Colonic mucosa (tissue), 4 donors: ENCODE measurements at regions not wholly inside any gene's neighbourhood (a gene's known extent, or its start where the extent isn't known, plus 50 kb on each side); places are given as distances from the start of the nearest gene placed in this dataset.

Source experiments
- DNase-seq: peaks from one replicate; pipeline ENCODE4 v3.0.0-alpha.2; 2020
- H3K27ac ChIP-seq: fragments of 200-600 bp; one replicate; pipeline ENCODE4 v1.8.0; 2021
- H3K27me3 ChIP-seq: fragments of 200-600 bp; one replicate; pipeline ENCODE4 v1.8.0; 2021
- H3K36me3 ChIP-seq: fragments of 200-600 bp; one replicate; pipeline ENCODE4 v1.8.0; 2021
- H3K4me1 ChIP-seq: fragments of 200-600 bp; one replicate; pipeline ENCODE4 v1.8.0; 2021; ENCODE audit warnings: mild to moderate bottlenecking
- H3K4me3 ChIP-seq: fragments of 200-600 bp; one replicate; pipeline ENCODE4 v1.8.0; 2021
- H3K9ac ChIP-seq, 2 donors: one replicate each; pipeline ENCODE4 v1.7.0; 2013; ENCODE audit warnings: control low read depth in 2 of 2, low read depth in 2 of 2, low read length in 2 of 2
- H3K9me3 ChIP-seq: fragments of 200-600 bp; one replicate; pipeline ENCODE4 v1.8.0; 2021
- intact Hi-C: fragments of 100-400 bp; cut with DNase I; formaldehyde crosslinking; loops from one replicate; pipeline ENCODE4 v1.14.1; 2022
- TF ChIP-seq, protein P1 (sequence below): fragments of 200-600 bp; IDR thresholded peaks from one replicate; pipeline ENCODE4 v1.8.0; 2022; ENCODE audit warnings: antibody characterized with exemption, mild to moderate bottlenecking
- donor health status: healthy.
- donor health status: DM: no; HTN: no; CAD: no.
- donor health status: DM: no; HTN: no; CAD: no.

DNA sequence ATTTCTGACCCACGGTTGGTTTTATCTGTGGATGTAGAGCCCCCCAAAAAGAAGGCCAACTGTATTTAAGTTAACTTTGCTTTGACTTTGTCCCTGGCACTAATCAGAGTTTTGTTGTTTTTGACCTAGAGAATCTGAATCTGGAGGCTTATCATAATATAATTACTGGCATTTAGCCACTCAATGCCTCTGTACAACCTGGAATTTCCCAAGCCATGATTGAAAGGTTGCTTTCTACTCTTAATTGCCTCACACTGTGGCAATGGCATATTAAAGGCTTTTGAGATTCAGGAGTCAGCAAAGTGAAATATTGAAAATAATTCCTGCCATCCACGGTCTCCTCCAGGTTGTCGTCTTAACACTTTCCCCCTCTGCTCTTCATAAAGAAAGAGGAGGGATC, 205.2 kb upstream of the GHITM start:
- Histone ChIP-seq H3K36me3 (no peaks in the 10 kb centered on the region), H3K27ac (no peak overlapping the region), H3K4me1 (no peaks in the 10 kb centered on the region), H3K9ac (no peak overlapping the region), H3K9me3 (no peaks in the 10 kb centered on the region), H3K27me3 (no peaks in the 10 kb centered on the region), H3K4me3 (no peak overlapping the region)
- intact Hi-C loops: no loop called here
- DNase-seq: no peak
- TF ChIP-seq, protein P1, sequence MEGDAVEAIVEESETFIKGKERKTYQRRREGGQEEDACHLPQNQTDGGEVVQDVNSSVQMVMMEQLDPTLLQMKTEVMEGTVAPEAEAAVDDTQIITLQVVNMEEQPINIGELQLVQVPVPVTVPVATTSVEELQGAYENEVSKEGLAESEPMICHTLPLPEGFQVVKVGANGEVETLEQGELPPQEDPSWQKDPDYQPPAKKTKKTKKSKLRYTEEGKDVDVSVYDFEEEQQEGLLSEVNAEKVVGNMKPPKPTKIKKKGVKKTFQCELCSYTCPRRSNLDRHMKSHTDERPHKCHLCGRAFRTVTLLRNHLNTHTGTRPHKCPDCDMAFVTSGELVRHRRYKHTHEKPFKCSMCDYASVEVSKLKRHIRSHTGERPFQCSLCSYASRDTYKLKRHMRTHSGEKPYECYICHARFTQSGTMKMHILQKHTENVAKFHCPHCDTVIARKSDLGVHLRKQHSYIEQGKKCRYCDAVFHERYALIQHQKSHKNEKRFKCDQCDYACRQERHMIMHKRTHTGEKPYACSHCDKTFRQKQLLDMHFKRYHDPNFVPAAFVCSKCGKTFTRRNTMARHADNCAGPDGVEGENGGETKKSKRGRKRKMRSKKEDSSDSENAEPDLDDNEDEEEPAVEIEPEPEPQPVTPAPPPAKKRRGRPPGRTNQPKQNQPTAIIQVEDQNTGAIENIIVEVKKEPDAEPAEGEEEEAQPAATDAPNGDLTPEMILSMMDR: no peak

DNA sequence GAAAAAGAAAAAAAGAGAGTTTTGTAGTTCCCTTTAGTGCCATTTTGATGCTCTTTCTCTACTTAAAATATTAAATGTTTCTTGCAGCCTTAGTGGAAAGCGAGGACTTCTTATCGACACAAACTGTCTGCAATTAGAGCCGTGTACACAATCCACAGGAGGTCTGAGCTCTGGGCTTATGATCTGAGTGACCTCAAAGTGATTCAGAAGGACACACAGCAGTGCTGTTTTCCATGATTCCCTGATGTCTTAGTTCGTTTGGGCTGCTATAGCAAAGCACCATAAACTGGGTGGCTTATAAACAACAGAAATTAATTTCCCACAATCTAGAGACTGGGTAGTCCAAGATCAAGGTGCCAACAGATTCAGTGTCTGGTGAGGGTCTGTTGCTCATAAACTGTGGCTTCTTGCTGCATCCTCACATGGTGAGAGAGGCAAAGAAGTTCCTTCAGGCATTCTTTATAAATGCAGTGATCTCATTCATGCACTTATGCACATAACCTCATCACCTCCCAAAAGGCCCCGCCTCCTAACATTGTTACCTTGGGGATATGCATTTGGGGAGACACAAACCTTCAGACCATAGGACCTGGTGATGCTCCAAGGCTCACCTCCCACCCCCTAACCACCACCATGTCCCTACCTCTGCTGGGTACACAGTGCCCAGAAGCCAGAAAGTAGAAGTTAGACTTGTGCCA, 204.5 kb upstream of the GHITM start:
- Histone ChIP-seq H3K27ac (no peak overlapping the region), H3K9ac (no peak overlapping the region), H3K27me3 (no peaks in the 10 kb centered on the region), H3K4me1 (no peaks in the 10 kb centered on the region), H3K36me3 (no peaks in the 10 kb centered on the region), H3K4me3 (no peak overlapping the region), H3K9me3 (no peaks in the 10 kb centered on the region)
- intact Hi-C loops: no loop called here
- TF ChIP-seq, protein P1: no peak
- DNase-seq: no peak

DNA sequence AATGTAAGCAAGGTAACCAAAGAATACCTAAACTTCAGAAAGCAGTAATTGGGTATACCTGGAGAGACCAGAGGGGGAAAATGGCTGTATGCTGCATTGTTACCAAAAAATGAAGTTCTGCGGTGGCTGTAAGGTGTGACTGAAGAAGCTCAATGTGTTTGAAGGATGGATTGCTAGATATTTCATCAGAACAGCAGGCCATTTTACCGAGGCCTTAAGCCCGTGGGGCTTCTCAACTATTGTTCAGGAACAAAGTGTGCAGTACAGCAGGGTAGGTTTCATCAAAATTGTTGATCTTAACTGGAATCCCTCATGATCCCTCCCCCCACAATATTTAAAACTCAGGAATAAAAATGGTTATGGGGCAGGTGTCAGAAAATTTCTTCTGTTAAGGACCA, 204.0 kb upstream of the GHITM start:
- intact Hi-C loops: no loop called here
- no peak overlapping the region for H3K27ac ChIP-seq
- TF ChIP-seq, protein P1: no peak

DNA sequence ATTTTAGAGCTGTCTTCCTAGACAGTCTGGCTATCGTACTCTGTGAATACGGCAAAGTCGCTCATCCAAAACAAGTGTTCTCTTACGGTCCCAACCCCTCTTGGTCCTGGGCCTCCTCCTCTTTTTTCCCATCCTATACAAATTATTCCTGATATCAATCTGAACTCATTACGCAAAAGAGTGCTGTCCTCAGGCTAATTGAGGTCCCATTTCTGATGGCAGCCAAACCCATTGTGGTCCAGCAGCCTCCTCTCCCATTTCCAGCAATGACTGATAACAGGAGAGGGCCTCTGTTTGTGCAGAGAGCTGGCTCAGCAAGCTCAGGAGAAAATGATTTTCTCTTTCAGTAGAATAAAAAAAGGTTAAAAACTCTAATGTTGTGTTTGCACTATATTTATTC, 203.4 kb upstream of the GHITM start:
- Histone ChIP-seq H3K9me3 (no peaks in the 10 kb centered on the region), H3K27ac (no peak overlapping the region), H3K9ac (no peak overlapping the region), H3K27me3 (no peaks in the 10 kb centered on the region), H3K36me3 (no peaks in the 10 kb centered on the region), H3K4me3 (no peak overlapping the region), H3K4me1 (no peaks in the 10 kb centered on the region)
- DNase-seq: no peak
- intact Hi-C loops: no loop called here
- TF ChIP-seq, protein P1: no peak

More for the DNA sequence above, 204.0 kb upstream of the GHITM start:
- no peak overlapping the region for H3K9ac ChIP-seq
- DNase-seq: no peak
- no peaks in the 10 kb centered on the region for H3K9me3 ChIP-seq
- H3K4me3 ChIP-seq: no peak overlapping the region
- H3K27me3 ChIP-seq: no peaks in the 10 kb centered on the region
- no peaks in the 10 kb centered on the region for H3K36me3 ChIP-seq
- H3K4me1 ChIP-seq: no peaks in the 10 kb centered on the region

DNA sequence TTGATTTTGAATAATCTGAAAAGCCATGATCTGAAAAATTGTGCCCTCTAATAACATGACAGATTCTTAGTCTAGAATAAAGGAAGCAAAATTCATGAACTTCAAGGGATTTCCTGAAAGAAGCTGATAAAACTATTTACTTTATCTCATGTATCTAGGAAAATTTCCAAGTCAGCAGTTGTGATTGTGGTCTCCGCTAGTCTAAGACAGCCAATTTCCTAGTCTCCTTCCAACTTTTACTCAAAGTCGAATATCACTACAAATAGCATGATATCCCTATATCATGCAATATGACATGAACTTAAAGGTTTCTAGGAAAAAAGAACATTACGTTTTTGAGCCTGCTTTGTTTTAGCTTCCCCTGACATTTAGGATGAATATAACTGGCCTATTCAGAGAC, 202.1 kb upstream of the GHITM start:
- Histone ChIP-seq H3K27ac (no peak overlapping the region), H3K4me1 (no peaks in the 10 kb centered on the region), H3K9me3 (no peaks in the 10 kb centered on the region), H3K36me3 (no peaks in the 10 kb centered on the region), H3K27me3 (no peaks in the 10 kb centered on the region), H3K4me3 (no peak overlapping the region), H3K9ac (no peak overlapping the region)
- no peak for DNase-seq
- TF ChIP-seq, protein P1: no peak
- intact Hi-C loops: no loop called here
